ENCODE measurements at regions not wholly inside any gene's neighbourhood (a gene's known extent, or its start where the extent isn't known, plus 50 kb on each side); places are given as distances from the start of the nearest gene placed in this dataset.

DNA sequence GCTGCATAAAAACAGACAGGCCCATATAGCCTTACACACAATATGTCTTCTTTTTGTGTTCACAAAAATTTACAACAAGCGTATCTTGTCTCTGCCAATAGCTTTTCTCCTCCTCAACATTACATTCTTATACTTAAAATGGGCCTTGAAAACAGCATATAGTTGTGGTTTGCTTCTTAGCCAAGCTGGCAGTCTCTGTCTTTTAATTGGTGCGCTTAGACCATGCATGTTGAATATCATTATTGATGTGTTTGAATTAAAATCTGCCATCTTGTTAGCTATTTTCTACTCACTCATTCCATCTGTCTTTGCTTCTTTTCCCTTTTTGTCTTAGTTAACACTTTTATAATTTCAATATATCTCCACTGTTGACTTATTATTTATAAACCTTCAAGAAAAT, 76.4 kb downstream of the ING1 start:
- H3K27ac ChIP-seq (ENCODE audit: low read depth, low read length), result no peak overlapping the region
- H3K4me3 ChIP-seq (ENCODE audit: low read length in 3 of 3), result no peak overlapping the region
- H3K36me3 ChIP-seq (ENCODE audit: control insufficient read depth in 3 of 3, insufficient read depth in 3 of 3, low read length in 3 of 3), result no peaks in the 10 kb centered on the region
- H3K4me1 ChIP-seq (ENCODE audit: control insufficient read depth in 3 of 3, insufficient read depth in 3 of 3, low read length in 3 of 3), result peaks cover 0 to 10% (median 10%) of the 10 kb centered on the region in 3 donors
- peaks cover 0 to 7% (median 0%) of the 10 kb centered on the region in 3 donors for H3K27me3 ChIP-seq (ENCODE audit: control insufficient read depth in 3 of 3, insufficient read depth in 3 of 3, low read length in 3 of 3)
- H3K9me3 ChIP-seq (ENCODE audit: control insufficient read depth in 3 of 3, low read length in 3 of 3), result no peaks in the 10 kb centered on the region
- no peak overlapping the region for H3K9ac ChIP-seq (ENCODE audit: low read depth in 1 of 3, low read length in 3 of 3)

DNA sequence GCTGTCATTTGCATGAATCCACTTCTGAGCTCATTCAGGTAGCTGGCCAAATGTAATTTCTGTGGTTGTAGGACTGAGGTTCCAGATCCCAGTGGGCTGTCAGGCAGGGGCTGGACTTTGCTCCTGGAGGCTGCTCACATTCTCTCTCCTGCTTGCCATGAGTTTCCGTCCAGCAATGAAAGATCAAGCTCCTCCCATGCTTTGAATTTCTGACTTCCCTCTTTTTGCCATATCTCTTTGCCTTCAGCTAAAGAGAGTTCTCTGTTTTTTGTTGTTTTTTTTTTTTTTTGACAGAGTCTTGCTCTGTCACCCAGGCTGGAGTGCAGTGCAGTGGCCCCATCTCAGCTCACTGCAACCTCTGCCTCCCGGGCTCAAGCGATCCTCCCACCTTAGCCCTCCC, 76.9 kb downstream of the ING1 start:
- no peak overlapping the region for H3K9ac ChIP-seq (ENCODE audit: low read depth in 1 of 3, low read length in 3 of 3)
- no peak overlapping the region for H3K27ac ChIP-seq (ENCODE audit: low read depth, low read length)
- peaks cover 0 to 11% (median 11%) of the 10 kb centered on the region in 3 donors for H3K4me1 ChIP-seq (ENCODE audit: control insufficient read depth in 3 of 3, insufficient read depth in 3 of 3, low read length in 3 of 3)
- H3K9me3 ChIP-seq (ENCODE audit: control insufficient read depth in 3 of 3, low read length in 3 of 3), result no peaks in the 10 kb centered on the region
- peaks cover 0 to 7% (median 0%) of the 10 kb centered on the region in 3 donors for H3K27me3 ChIP-seq (ENCODE audit: control insufficient read depth in 3 of 3, insufficient read depth in 3 of 3, low read length in 3 of 3)
- H3K4me3 ChIP-seq (ENCODE audit: low read length in 3 of 3), result no peak overlapping the region
- H3K36me3 ChIP-seq (ENCODE audit: control insufficient read depth in 3 of 3, insufficient read depth in 3 of 3, low read length in 3 of 3), result no peaks in the 10 kb centered on the region

DNA sequence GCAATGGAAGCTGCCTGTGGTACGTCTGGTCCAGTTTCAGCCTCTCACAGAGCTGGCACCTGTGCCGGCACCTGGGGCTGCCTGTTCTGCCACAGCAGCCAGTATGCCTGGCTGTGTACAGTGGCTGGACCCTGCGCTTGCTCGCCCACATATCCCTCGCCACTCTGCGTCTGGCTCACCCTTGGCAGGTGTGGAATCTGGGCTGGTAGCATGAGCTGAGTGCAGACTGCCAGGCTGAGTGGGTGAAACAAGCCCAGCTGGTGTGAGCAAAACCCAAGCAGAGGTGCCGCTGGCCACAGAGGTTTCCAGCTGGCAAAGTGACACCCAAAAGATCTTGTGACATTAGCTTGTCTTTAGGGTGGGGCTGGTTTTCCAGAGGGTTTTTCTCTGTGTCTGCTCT, 80.7 kb downstream of the ING1 start:
- no peaks in the 10 kb centered on the region for H3K36me3 ChIP-seq (ENCODE audit: control insufficient read depth in 3 of 3, insufficient read depth in 3 of 3, low read length in 3 of 3)
- no peaks in the 10 kb centered on the region for H3K9me3 ChIP-seq (ENCODE audit: control insufficient read depth in 3 of 3, low read length in 3 of 3)
- peaks cover 5 to 22% (median 22%) of the 10 kb centered on the region in 3 donors for H3K4me1 ChIP-seq (ENCODE audit: control insufficient read depth in 3 of 3, insufficient read depth in 3 of 3, low read length in 3 of 3)
- no peak overlapping the region for H3K27ac ChIP-seq (ENCODE audit: low read depth, low read length)
- peak overlapping the region in 1 of 3 donors; percentile 45 for H3K9ac ChIP-seq (ENCODE audit: low read depth in 1 of 3, low read length in 3 of 3)
- H3K4me3 ChIP-seq (ENCODE audit: low read length in 3 of 3), result no peak overlapping the region
- peaks cover 0 to 34% (median 23%) of the 10 kb centered on the region in 3 donors for H3K27me3 ChIP-seq (ENCODE audit: control insufficient read depth in 3 of 3, insufficient read depth in 3 of 3, low read length in 3 of 3)

DNA sequence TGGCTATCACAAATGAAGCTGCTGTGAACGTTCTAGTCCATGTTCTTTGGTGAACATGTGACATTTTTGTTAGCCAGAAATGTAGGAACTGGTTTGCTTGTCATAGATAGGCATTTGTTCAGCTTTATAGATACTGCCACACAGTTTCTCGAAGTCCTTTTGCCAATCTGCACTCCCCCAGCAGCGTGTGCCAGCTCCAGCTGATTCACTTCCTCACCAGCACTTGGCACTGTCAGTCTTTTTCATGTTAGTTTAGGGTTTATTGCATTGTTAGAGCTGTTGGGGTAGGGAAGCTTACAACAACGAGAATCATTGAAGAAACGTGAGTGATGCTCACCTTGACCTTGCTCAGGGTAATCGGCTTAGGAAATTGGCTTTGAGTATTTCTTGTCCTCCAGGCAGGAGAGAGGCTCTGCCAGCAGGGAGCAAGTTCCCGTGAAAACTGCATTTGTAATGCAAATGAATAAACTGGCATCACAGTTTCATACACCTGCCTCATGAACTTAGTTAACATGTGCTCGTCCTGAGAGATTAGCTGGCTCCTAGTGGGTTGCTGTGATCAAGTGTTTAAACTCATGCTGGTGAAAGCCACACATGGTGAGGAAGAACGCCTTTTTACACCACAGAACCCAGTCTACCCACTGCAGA, 83.9 kb downstream of the ING1 start:
- peaks cover 4 to 60% (median 38%) of the 10 kb centered on the region in 3 donors for H3K27me3 ChIP-seq (ENCODE audit: control insufficient read depth in 3 of 3, insufficient read depth in 3 of 3, low read length in 3 of 3)

DNA sequence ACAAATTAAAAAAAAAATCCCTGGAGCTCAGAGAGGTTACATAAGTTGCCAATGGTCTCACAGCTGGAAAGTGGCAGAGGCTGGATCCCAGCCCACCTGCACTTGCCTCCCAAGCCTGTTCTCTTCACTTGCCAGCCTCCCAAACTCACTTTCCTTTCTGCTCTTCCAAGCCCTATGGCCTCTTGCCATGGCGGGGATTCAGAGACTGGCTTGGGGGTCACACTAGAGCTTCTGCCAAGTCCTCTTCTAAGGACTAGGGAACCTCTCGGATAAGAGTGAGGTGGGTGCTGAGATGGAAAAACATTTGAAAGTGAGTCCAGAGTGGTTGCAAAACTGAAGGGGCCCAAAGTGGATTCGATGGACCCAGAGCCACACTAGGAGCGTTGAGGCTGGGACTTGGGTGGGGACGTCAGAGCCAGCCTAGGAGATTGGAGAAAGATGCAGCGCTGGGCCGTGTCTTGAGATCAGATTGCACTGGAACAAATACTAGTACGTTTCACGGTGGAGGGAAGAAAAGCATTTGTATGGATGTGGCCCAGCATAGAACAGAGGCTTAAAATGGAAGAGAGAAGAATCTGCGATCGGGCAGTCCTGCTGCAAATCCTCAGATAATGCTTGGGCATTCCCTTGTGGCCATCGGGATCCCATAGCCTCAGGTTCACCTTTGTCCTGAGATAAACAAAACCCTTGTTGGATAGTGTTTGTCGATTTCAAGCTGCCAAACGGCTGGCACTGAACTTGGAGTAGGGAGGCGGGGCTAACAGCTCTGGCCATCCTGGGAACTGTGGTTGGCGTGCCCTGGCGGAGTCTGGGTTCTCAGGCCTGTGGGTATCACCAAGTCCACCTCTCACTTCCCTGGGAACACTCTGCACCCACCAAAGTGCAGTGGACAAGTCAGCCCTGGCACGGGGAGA, 84.8 kb downstream of the ING1 start:
- Histone ChIP-seq H3K4me3 (ENCODE audit: low read length in 3 of 3) (peak overlapping the region; percentile 27 to 54 (median 45)), H3K4me1 (ENCODE audit: control insufficient read depth in 3 of 3, insufficient read depth in 3 of 3, low read length in 3 of 3) (peaks cover 5 to 31% (median 27%) of the 10 kb centered on the region in 3 donors), H3K9ac (ENCODE audit: low read depth in 1 of 3, low read length in 3 of 3) (peak overlapping the region in 1 of 3 donors; percentile 57), H3K9me3 (ENCODE audit: control insufficient read depth in 3 of 3, low read length in 3 of 3) (no peaks in the 10 kb centered on the region), H3K27ac (ENCODE audit: low read depth, low read length) (peak overlapping the region; percentile 67), H3K27me3 (ENCODE audit: control insufficient read depth in 3 of 3, insufficient read depth in 3 of 3, low read length in 3 of 3) (peaks cover 4 to 53% (median 38%) of the 10 kb centered on the region in 3 donors), H3K36me3 (ENCODE audit: control insufficient read depth in 3 of 3, insufficient read depth in 3 of 3, low read length in 3 of 3) (no peaks in the 10 kb centered on the region)

More for the DNA sequence above, 83.9 kb downstream of the ING1 start:
- no peaks in the 10 kb centered on the region for H3K36me3 ChIP-seq (ENCODE audit: control insufficient read depth in 3 of 3, insufficient read depth in 3 of 3, low read length in 3 of 3)
- H3K4me1 ChIP-seq (ENCODE audit: control insufficient read depth in 3 of 3, insufficient read depth in 3 of 3, low read length in 3 of 3), result peaks cover 5 to 31% (median 27%) of the 10 kb centered on the region in 3 donors
- H3K9ac ChIP-seq (ENCODE audit: low read depth in 1 of 3, low read length in 3 of 3), result no peak overlapping the region
- no peak overlapping the region for H3K27ac ChIP-seq (ENCODE audit: low read depth, low read length)
- H3K4me3 ChIP-seq (ENCODE audit: low read length in 3 of 3), result no peak overlapping the region
- H3K9me3 ChIP-seq (ENCODE audit: control insufficient read depth in 3 of 3, low read length in 3 of 3), result no peaks in the 10 kb centered on the region

DNA sequence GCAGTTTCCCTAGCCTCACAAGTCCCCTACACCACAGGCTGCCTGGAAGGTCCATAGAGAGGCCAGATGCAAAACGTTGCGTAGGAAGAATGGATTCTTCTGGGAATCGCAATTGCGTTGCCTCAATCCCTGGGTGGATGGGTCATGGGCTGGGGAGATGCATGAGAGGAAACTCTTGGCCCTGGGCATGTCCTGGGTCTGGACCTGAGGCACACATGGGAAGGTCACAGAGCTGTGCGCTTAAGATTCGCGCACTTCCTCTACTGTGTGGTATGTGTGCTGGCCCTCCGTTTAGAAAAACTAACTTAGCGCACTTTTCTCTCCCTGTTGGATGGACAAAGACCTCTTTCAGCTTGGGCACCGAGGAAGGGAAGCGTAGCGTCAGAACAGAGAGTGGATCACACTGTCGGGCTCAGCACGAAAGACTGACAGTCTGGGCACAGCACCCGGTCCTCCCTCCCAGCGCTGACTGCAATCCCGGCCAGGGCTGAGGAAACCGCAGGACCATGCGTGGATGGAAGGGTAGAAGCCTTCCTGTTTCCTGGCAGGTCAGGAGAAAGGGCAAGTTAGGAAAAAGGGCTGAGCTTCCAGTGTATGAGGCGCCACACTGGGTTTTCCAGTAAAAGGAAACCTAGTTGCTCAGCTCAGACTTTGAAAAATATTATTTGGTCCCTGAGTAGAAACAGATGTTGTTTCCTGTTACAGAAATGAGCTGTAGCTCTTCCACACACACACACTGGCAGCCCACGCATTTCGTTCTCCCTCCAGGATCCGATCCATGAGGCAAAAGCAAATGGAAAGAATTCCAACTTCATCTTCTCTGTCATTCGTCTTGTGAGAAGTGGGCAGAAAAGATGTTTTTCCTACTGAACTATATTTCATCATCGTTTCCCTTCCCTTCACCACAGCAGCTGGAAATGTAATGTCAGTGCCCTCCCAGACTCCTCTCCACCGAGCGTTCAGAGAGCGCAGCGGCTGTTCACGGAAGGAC, 86.0 kb downstream of the ING1 start:
- Histone ChIP-seq H3K4me1 (ENCODE audit: control insufficient read depth in 3 of 3, insufficient read depth in 3 of 3, low read length in 3 of 3) (peaks cover 5 to 24% (median 20%) of the 10 kb centered on the region in 3 donors), H3K9me3 (ENCODE audit: control insufficient read depth in 3 of 3, low read length in 3 of 3) (no peaks in the 10 kb centered on the region), H3K4me3 (ENCODE audit: low read length in 3 of 3) (peak overlapping the region; percentile 42 to 64 (median 56)), H3K36me3 (ENCODE audit: control insufficient read depth in 3 of 3, insufficient read depth in 3 of 3, low read length in 3 of 3) (no peaks in the 10 kb centered on the region), H3K27me3 (ENCODE audit: control insufficient read depth in 3 of 3, insufficient read depth in 3 of 3, low read length in 3 of 3) (peaks cover 8 to 56% (median 44%) of the 10 kb centered on the region in 3 donors), H3K27ac (ENCODE audit: low read depth, low read length) (peak overlapping the region; percentile 67), H3K9ac (ENCODE audit: low read depth in 1 of 3, low read length in 3 of 3) (peak overlapping the region in 2 of 3 donors; percentile 47 to 57)

DNA sequence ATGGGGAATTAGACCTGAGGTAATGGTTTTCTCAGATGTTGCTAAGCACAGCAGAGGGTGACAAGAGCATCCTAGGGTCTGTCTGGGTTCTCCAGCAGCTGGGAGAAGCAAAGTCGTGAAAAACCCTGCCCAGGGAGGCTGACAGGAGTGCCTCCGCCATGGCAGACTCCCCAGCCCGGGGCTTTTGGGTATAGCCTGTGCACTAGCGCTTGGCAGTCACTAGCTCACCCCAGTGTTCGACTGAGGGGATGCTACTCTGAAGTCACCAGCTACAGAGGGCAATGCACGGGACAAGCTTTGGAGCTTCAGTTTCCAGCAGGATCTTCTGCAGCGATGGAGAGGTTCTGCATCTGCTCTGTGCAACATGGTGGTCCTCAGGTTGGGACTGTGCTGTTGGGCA, 87.5 kb downstream of the ING1 start:
- no peak overlapping the region for H3K4me3 ChIP-seq (ENCODE audit: low read length in 3 of 3)
- peaks cover 8 to 59% (median 44%) of the 10 kb centered on the region in 3 donors for H3K27me3 ChIP-seq (ENCODE audit: control insufficient read depth in 3 of 3, insufficient read depth in 3 of 3, low read length in 3 of 3)
- no peaks in the 10 kb centered on the region for H3K36me3 ChIP-seq (ENCODE audit: control insufficient read depth in 3 of 3, insufficient read depth in 3 of 3, low read length in 3 of 3)
- no peak overlapping the region for H3K27ac ChIP-seq (ENCODE audit: low read depth, low read length)
- H3K4me1 ChIP-seq (ENCODE audit: control insufficient read depth in 3 of 3, insufficient read depth in 3 of 3, low read length in 3 of 3), result peaks cover 5 to 21% (median 16%) of the 10 kb centered on the region in 3 donors
- H3K9me3 ChIP-seq (ENCODE audit: control insufficient read depth in 3 of 3, low read length in 3 of 3), result no peaks in the 10 kb centered on the region
- H3K9ac ChIP-seq (ENCODE audit: low read depth in 1 of 3, low read length in 3 of 3), result no peak overlapping the region

DNA sequence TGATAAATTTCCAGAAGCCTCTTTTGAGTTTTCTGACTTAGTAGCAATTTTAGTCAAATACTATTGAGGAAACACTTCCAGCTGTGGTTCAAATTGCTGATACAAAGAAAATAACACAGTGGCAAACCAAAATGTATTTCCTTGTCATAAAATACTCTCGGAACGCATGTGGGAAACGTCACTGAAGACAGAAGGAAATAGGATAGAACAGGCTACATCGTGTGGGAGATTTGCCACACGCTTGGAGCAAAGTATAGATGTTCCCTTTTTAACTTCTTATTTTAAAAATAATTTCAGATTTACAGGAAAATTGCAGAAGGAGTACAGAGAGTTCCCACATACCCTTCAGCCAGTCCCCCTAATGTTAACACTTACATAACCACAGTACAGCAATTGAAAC, 88.8 kb downstream of the ING1 start:
- Histone ChIP-seq H3K9ac (ENCODE audit: low read depth in 1 of 3, low read length in 3 of 3) (no peak overlapping the region), H3K27me3 (ENCODE audit: control insufficient read depth in 3 of 3, insufficient read depth in 3 of 3, low read length in 3 of 3) (peaks cover 8 to 52% (median 39%) of the 10 kb centered on the region in 3 donors), H3K4me3 (ENCODE audit: low read length in 3 of 3) (no peak overlapping the region), H3K36me3 (ENCODE audit: control insufficient read depth in 3 of 3, insufficient read depth in 3 of 3, low read length in 3 of 3) (no peaks in the 10 kb centered on the region), H3K9me3 (ENCODE audit: control insufficient read depth in 3 of 3, low read length in 3 of 3) (no peaks in the 10 kb centered on the region), H3K27ac (ENCODE audit: low read depth, low read length) (no peak overlapping the region), H3K4me1 (ENCODE audit: control insufficient read depth in 3 of 3, insufficient read depth in 3 of 3, low read length in 3 of 3) (peaks cover 5 to 21% (median 16%) of the 10 kb centered on the region in 3 donors)

DNA sequence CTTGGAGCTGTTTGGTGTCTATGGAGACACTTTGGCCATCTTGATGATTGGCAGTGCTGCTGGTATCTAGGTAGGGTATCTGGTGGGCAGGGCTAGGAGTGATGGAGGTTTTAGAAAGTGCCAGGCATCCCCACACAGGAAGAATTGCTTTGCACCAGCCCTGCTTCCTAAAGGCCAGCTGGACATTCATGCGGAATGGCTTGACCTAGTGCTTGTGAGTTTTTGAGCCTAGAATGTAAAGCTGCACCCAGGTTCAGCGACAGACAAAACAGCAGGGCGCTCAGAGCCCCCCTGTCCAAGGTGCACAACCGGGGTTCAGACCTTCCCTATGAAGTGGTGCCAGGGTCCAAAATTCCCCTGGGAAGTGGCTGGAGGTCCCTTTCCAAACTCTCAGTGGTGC, 93.1 kb downstream of the ING1 start:
- Histone ChIP-seq H3K27ac (ENCODE audit: low read depth, low read length) (no peak overlapping the region), H3K9ac (ENCODE audit: low read depth in 1 of 3, low read length in 3 of 3) (no peak overlapping the region), H3K9me3 (ENCODE audit: control insufficient read depth in 3 of 3, low read length in 3 of 3) (no peaks in the 10 kb centered on the region), H3K4me1 (ENCODE audit: control insufficient read depth in 3 of 3, insufficient read depth in 3 of 3, low read length in 3 of 3) (peaks cover 0 to 3% (median under 1%) of the 10 kb centered on the region in 3 donors), H3K4me3 (ENCODE audit: low read length in 3 of 3) (no peak overlapping the region), H3K36me3 (ENCODE audit: control insufficient read depth in 3 of 3, insufficient read depth in 3 of 3, low read length in 3 of 3) (no peaks in the 10 kb centered on the region), H3K27me3 (ENCODE audit: control insufficient read depth in 3 of 3, insufficient read depth in 3 of 3, low read length in 3 of 3) (peaks cover 10 to 31% (median 14%) of the 10 kb centered on the region in 3 donors)
